HG02852 (cell line): ENCODE measurements at regions not wholly inside any gene's neighbourhood (a gene's known extent, or its start where the extent isn't known, plus 50 kb on each side); places are given as distances from the start of the nearest gene placed in this dataset.
"Not testable (repeated sequence)": the region's sequence is repeated elsewhere in the genome, so short reads cannot be mapped to it uniquely, and the experiment has no call there.

Experiments used
- ATAC-seq: cut with Tn5 transposase; IDR thresholded peaks from one replicate; pipeline ENCODE4 v1.9.1; 2021; ENCODE audit warnings: mild to moderate bottlenecking, moderate library complexity; ENCODE audit not compliant: unreplicated experiment

DNA sequence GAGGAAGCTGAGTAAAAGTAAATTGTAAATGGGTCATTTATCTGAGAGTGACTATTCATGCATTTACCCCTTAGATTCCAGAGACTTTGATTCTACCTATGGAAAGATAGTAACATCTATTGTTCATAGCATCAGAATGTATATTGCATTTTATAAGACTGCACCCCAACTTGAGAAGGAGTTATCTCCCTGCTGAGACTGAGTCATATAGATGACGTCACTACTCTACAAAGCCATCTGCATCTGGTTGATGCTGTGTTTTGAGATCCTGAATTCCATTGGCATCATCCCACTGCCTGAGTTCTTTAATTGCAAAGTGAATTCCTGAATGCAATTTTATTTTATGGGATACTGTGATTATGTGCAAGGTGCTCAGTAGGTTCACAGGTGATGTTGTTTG, 444.0 kb upstream of the SLC35B3 start:
- no peak for ATAC-seq

DNA sequence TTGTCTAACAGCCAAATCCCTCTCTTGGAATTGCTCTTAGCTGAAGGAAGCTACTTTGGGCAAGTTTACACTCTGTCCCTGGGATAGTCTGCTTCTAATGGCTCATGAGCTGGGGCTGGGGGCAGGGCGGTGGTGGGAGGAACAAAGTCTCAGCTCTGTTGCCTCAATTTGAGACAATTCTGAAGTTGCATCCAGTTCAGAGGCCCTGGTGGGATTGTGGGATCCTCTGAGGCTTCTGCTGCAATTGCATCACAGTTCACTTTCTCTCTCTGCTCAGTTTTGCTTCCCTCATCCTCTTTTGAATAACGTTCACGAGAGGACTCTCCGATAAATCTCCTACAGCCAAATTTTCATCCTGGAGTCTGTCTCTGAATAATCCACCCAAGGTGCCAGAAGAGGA, 440.6 kb upstream of the SLC35B3 start:
- ATAC-seq = no peak

DNA sequence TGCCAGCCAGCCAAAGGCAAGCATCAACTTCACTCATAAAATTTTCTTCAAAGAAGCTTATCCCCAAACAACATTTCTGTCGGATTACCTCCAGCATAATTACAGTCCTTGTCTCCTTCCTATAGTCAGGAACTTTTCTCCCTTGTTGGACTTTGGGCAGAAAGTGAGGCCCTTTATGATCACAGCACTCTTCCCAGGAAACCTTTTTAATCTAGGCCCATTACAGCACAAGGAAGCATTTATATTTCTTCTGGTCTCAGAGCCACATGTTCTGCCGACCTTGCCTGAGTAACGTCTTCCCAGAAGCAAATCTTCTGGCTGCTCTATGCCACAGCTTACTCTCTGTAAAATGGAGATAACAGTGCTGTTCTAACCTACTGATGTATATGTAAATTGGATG, 437.2 kb upstream of the SLC35B3 start:
- ATAC-seq = no peak

DNA sequence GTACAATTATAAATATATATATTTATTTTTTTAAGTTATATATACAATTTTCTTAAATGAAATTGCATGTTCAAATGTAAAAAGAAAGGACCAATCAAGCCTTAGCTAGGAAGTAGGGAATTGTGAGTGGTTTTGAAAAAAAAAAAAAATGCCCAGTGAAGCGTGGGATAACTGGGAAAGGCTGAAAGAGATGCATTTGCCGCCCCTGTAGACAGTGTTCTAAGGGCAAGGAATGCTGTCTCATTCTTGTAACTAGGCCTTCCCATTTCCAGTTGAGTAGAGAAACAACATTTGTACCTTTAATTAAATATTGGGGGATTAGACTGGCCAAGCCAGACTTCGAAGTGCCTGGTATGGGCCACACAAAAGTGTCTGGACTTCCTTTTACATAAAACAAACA, 430.1 kb upstream of the SLC35B3 start:
- ATAC-seq = no peak

DNA sequence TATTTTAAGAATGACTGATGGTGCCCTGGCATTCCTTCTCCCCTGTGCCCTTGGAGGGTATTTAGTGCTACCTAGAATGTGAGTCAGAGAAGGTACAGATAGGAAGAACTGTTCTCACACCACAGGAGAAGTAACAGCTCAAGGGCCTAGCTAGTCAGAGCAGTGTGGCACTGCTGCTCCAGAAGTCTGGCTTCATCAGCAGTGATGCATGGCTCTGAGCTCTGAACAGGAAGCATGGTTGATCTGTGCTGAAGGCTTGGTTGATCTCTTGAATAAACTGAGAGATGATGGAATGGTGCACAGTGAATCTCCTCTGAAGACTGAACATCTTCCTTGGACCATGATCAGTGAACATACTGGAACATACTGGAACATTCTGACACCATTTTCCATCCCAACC, 425.3 kb upstream of the SLC35B3 start:
- ATAC-seq = peak; percentile 76

DNA sequence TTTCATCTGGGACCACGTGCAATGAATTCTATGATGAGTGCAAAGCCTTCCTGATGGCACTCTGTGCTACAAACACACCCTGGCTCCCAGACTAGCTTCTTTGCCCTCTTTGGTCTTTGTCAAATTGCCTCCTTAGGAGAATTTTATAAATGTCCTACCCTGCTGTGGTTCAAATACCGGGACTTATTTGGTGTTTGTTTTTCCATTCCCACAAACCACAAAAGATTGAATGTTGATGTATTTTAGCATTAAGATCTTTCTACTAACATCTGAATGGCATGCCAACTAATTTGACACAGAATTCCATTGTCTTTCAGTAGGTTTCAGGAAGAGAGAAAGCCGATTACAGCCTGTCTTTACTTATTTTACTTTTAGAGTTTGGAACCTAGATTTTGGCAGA, 424.2 kb upstream of the SLC35B3 start:
- no peak for ATAC-seq

DNA sequence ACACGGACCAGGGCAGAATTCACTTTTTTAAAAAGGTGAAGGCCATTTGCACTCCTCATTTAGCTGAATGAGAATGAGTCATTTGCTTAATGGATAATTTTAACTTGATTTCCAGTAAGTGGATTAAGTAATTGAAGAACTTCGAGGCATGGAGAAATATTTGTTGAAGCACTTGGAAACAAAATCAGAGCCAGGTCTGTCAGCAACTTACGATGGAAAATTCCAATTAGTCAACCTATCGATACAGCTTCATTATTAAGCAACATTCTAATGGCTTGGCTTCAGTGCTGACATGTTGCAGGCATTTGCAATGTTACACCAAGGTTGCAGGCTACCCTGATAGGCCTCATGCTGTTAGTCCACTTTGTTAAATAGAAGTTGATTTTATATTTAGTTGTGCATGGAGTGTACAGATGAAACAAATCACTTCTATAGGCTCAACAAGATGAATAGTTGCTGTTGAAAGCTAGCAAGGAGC, 423.5 kb upstream of the SLC35B3 start:
- no peak for ATAC-seq

DNA sequence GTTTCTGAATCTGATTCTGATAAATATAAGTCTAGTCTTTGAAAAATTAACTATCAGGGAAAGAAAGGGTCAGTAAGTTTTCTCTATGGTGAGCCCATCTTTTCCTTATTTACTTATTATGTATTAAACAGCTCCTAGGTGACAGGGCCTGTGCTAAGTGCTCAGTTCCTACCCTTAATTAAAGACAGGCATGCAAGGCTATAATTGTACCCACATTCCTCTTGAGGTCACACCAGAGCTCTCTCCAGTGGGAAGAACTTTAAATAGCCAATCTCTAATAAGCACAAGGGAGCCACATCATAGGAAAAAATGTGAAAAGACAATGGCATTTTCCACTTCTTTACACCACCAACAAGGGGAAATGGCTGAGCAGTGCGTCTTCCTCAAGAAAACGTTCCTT, 421.8 kb upstream of the SLC35B3 start:
- no peak for ATAC-seq

DNA sequence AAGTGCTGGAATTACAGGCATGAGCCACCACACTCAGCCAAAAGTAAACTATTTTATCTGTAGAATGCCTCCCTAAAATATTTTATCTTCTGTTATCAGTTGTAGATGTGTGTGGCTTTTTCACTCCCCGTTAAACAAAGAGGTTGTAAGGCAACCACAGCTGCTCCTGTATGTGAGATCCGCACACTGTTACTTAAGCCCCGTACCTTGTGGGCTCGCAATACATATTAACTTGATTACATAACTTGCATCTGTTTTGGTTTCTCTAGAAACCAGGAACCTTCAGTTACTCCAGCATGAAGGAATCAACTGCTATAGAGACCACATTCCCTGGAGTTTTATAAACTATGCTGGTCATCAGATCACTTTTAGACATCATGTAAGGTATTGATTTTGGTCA, 420.1 kb upstream of the SLC35B3 start:
- no peak for ATAC-seq

DNA sequence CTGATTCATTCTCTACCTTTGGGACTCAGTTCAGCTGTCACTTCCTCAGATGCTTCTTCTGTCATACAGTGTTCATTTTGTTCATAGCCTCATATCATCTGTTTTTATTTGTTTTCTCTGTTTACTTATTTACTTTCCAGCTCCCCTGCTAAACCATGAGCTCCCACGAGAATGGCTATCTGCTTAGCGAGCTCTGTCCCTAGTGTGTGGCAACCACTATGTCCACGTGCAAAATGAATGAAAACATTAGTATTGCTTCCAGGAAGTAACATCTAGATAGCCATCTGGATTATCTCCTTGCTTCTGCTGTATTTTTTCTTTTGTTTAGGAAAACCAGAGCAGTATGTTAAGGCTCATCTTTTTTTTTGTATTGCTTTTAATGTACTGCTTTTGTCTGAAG, 417.0 kb upstream of the SLC35B3 start:
- ATAC-seq = no peak

DNA sequence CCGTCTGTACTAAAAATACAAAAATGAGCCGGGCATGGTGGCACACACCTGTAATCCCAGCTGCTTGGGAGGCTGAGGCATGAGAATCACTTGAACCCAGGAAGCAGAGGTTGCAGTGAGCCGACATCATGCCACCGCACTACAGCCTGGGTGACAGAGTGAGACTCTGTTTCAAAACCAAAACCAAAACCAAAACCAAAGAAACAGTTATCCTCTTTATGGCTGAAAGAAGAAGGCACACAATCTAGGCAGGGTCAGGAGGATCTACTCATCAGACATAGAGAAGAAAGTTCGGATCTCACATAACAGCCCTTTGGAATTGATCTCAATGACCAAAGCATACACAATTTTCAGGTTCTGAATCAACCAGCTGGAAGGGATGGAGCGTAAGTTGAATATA, 411.3 kb upstream of the SLC35B3 start:
- ATAC-seq = not testable (repeated sequence)

DNA sequence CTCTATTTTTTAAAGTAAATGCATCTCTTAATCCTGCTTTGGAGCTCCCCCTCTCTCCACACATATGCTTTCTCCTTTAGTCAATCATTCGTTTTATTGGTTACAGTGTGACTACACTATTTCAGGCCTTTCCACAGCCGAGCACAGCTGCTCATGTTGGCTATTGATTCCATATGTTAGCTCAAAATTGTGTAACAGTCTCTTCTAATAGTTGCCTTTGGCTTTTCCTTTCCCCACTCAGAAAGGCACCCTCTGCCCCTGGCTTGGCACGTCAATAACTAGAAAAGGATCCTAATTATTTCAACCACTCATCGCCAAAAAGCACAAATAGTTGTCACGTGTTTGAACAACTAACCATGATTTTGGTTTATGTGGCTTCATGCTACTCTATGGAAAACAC, 410.3 kb upstream of the SLC35B3 start:
- ATAC-seq = no peak

DNA sequence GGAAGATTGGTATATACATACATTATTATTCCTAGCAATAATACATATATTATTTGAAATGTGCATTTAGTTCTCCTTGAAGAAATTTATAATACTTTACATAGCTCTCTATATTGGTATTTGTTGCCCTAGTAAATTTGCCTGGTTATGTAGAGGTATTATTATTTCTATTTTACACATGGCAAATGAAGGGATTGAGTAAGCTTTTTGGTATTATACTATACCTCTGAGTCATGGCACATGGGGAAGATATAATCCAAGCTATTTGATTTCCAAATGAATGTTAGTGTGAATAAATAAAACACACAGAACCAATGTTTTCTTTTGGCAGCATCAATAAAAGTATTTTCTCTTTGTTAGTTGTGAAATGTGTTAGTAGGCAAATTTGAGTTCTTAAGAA, 409.6 kb upstream of the SLC35B3 start:
- no peak for ATAC-seq

DNA sequence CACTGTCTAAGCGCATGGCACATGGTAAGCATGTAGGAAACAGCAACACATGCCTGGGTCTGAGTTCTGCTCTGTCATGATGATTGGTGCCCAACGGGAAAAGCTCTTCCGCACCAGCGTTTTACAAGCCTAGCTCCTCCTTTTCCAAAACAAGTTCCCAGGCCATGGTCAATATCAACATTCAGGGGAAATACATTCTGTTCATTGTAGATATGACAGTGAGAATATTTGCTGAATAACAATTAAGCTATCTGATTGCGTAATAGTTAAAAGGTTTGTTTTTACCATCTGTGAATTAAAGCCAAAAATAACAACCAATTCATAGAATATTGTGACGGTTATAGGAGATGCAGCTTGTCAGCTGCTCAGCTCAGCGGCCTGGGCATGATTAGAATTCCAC, 404.3 kb upstream of the SLC35B3 start:
- ATAC-seq = no peak

DNA sequence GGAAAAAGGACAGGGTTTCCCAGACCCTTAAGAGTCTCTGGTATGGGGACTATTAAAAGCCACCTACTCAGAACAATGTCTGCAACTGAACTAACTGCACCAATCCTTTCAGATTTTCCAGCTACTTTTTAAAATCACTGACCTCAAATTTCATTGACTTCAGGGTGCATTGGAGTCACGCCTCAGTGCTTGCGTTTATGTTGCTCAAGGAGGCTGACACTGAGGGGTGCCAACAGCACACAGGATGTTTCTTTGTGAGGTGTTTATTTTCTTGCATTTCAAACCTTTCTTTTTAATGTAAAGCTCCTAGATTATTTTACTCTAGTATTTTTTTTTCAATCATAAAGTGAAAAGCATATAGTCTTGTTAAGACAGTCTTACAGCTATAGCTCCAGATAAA, 402.0 kb upstream of the SLC35B3 start:
- no peak for ATAC-seq

DNA sequence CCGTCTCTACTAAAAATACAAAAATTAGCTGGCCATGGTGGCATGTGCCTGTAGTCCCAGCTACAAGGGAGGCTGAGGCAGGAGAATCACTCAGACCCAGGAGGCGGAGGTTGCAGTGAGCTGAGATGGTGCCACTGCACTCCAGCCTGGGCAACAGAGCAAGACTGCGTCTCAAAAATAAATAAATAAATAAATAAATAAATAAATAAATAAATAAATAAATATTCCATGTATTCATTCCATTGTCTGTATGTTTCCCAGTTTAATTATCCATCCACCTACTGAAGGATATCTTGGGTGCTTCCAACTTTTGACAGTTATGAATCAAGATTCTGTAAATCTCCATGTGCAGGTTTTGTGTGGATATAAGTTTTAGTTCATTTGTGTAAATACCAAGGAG, 397.4 kb upstream of the SLC35B3 start:
- not testable (repeated sequence) for ATAC-seq

DNA sequence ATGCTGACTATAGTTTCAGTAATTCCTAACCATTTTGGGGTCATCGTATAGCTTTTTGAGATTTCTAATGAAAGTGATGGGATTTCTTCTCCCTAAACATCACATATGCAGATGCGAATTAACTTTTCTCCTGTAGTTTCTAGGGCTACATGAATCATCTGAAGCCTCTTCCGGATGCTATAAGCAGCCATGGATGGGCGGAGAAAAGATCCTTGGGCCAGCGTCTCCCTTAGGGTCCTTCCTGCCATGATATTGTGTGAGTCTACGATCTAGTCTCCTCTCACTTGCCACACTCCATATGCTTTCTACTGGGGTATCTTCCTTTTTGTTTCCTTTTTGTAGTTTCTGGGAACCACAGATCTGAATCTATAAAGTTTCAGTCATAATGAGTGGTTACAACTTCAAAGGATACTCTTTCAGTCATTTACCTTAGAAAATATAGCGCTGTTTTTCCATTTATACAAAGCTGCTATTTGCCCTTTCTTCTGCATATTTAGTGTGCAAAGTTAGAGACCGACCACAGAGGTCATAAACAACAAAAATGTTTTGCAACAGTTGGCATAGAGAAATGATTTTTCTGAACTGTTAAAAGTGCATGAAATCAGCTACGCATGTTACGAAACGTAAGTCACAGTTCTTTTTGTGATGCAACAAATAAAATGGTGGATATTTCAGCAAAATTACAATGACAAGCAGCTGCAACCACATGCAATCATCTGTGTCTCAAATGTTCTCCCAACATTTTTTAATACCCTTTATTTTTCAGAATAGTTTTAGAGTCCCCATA, 396.2 kb upstream of the SLC35B3 start:
- ATAC-seq = no peak

DNA sequence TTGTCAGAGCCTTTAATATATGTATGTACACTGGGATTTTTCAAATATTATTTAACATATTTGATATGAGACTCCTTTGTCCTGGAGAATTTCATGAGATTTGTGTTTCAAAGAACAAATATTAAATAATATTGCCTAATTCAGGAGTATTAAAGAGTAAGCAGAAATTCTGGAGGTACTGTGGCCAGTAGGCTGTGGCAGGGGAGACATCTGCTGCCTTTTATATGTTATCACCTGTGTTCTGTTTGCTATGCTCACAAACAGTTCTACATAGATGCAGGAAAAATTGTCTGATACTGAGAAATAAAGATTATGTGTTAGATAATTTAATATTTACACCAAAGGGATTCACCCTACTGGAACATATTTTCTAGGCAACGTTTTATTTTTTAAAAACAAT, 395.4 kb upstream of the SLC35B3 start:
- ATAC-seq = no peak

DNA sequence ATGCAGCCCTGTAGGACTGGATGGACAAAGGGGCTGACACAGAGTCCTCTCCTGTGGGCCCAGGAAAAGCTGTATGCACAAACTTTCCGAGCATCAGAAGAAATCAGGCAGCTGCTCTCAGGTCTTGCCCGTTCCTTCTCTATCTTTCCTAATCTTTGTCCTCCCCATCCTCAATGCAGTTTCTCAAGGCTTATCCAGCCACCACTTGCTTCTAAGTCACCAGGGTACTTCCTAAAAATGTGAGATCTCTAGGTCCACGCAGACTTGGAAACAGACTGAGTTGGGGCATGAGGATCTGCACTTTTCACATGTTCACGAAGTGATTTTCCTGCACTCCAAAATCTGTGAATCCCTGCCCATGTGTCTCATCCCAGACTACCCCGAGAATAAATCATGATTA, 394.5 kb upstream of the SLC35B3 start:
- ATAC-seq = no peak

DNA sequence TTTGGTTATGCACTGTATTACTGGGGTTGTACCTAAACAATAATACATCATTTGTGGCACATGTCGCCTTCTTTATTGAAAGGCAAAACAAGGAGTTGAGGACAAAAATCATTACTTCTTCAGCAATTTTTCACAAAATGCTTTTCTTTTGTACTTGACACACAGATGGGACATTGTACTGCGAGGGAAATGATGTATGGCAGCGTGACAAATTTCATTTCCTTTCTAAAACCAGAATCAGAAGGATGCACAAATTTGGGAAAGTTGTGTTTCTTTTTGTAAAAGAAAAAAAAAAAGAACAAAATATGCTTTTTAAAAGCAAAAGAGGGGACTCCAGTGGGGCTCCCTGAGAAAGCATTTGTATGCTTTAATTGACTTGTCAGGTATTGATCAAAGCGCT, 394.0 kb upstream of the SLC35B3 start:
- ATAC-seq = no peak

DNA sequence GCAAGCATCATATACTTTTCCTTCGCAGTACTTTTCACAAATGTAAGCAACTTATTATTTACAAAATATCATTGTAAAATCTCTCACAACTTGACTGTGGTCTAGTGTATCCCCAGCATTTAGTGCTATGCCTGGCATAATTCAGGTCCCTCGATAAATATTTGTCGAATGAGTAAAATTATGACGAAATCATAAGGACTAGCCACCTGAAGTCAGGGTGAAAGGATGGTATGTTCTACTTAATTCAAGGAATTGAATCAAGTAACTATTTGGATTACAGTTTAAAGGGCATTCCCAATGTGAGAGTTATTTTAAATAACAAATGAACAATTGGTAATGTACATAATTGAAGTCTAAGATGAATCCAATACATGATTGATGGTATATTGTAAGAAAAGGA, 393.0 kb upstream of the SLC35B3 start:
- ATAC-seq = no peak

DNA sequence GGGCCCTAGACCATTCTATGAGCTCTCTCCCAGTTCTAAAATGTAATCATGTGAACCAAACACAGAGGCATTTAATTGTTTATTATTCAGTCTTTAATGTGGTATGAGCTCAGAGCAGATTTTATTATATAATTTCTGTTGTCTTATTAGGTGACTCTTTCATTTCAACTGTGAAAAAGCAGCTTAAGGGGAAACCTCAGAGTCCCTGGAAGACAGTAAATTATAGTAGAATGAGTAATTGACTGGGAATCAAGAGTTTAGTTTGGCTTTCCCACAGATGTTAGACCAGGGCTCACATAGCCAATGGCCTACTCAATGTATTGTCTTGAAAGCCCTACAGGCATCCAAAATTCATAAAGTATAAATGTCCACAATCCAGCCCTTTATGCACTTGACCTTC, 390.4 kb upstream of the SLC35B3 start:
- ATAC-seq = no peak

DNA sequence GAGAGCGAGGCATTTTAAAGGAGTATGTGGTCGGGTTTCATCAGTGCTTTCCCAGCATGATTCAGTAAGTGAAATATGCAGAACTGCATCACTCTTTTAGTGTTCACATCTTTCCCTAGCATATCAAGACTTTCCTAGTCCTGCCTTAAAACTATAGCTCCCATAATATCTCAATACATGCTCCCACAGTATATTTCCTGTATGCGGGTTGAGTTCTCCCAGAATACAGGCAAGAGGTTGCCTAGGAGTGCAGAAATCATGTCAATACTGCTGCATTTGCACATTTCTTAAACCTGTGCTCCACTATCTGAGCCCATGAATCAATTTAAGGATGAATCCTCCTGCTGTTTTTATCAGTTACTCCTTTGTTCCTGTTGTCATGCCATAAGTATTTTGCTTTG, 386.6 kb upstream of the SLC35B3 start:
- no peak for ATAC-seq
